AG04449 (cell line): ENCODE measurements at regions not wholly inside any gene's neighbourhood (a gene's known extent, or its start where the extent isn't known, plus 50 kb on each side); places are given as distances from the start of the nearest gene placed in this dataset.

Experiments
- CTCF ChIA-PET: fragments of 350-600 bp; formaldehyde crosslinking; extraction: SDS; loops from one replicate; lab custom pipeline; 2021; ENCODE audit warnings: antibody characterized with exemption; lab: Yijun Ruan, JAX
- POLR2A ChIA-PET: fragments of 400-600, 350-600 bp; formaldehyde crosslinking; extraction: SDS; loops from one replicate; lab custom pipeline; 2020; ENCODE audit warnings: antibody characterized with exemption, inconsistent platforms; lab: Yijun Ruan, JAX
- DNase-seq: peaks from one replicate; pipeline ENCODE4 v3.0.0-alpha.2; 2010; ENCODE audit warnings: low read depth, low spot score
- H3K4me3 ChIP-seq: 2 replicates; pipeline ENCODE4 v1.5.1; 2011; ENCODE audit warnings: low read depth, mild to moderate bottlenecking, control low read depth, low read length
- CTCF ChIP-seq: IDR thresholded peaks from one replicate; pipeline ENCODE4 v1.5.1; 2011; ENCODE audit warnings: mild to moderate bottlenecking, moderate library complexity, low read length, control low read depth, inconsistent platforms; ENCODE audit not compliant: insufficient read depth; ENCODE audit errors: missing control alignments

- H3K4me3 ChIP-seq = no peak overlapping the region
- TF ChIP-seq CTCF = no peak
- POLR2A ChIA-PET = no interaction called here
- no peak for DNase-seq
- CTCF ChIA-PET = no interaction called here
Observed at GRCh38 chr2:66362701-66363100, 72.2 kb upstream of the MEIS1 start.

- ChIA-PET POLR2A (interaction anchor here (0.5 kb wide), 1 partner anchor 9 kb away, joined by 3 read pairs; no protein-coding TSS in a partner anchor), CTCF (no interaction called here)
- H3K4me3 ChIP-seq = no peak overlapping the region
- TF ChIP-seq CTCF = no peak
- no peak for DNase-seq
Observed at GRCh38 chr2:66346231-66346664, 88.7 kb upstream of the MEIS1 start.

- ChIA-PET CTCF (no interaction called here), POLR2A (no interaction called here)
- no peak for DNase-seq
- TF ChIP-seq CTCF = no peak
- no peak overlapping the region for H3K4me3 ChIP-seq
Observed at GRCh38 chr2:66344087-66344663, 90.8 kb upstream of the MEIS1 start.

GRCh38 chr2:66343259-66343658 lies 91.7 kb upstream of the MEIS1 start:
- CTCF ChIA-PET = no interaction called here
- POLR2A ChIA-PET = no interaction called here
- TF ChIP-seq CTCF = no peak
- H3K4me3 ChIP-seq = no peak overlapping the region
- no peak for DNase-seq

GRCh38 chr2:66340521-66340920 lies 94.4 kb upstream of the MEIS1 start:
- CTCF ChIA-PET = no interaction called here

More at GRCh38 chr2:66340521-66340920, 94.4 kb upstream of the MEIS1 start:
- no peak for TF ChIP-seq CTCF
- DNase-seq = no peak
- H3K4me3 ChIP-seq = no peak overlapping the region
- POLR2A ChIA-PET = no interaction called here
